Neural progenitor cell (in vitro differentiated cells): ENCODE measurements at regions not wholly inside any gene's neighbourhood (a gene's known extent, or its start where the extent isn't known, plus 50 kb on each side); places are given as distances from the start of the nearest gene placed in this dataset.

Source experiments
- DNase-seq: peaks from one replicate; pipeline ENCODE4 v3.0.0-alpha.2; 2016; ENCODE audit warnings: low spot score
- H2AFZ ChIP-seq: fragments of 200-600 bp; sonication (generic); replicated peaks from 2 replicates; pipeline ENCODE4 v1.6.1; 2016; ENCODE audit warnings: antibody characterized with exemption
- H3F3A ChIP-seq: fragments of 200-600 bp; sonication (generic); 2 replicates; pipeline ENCODE4 v1.6.1; 2016; ENCODE audit warnings: antibody characterized with exemption, low read depth
- H3K27ac ChIP-seq: fragments of 200-600 bp; sonication (generic); 2 replicates; pipeline ENCODE4 v1.5.1; 2016; ENCODE audit warnings: mild to moderate bottlenecking
- H3K27me3 ChIP-seq: fragments of 200-600 bp; sonication (generic); 2 replicates; pipeline ENCODE4 v1.6.1; 2016; ENCODE audit warnings: mild to moderate bottlenecking, moderate library complexity
- H3K36me3 ChIP-seq: fragments of 200-600 bp; sonication (generic); 2 replicates; pipeline ENCODE4 v1.5.1; 2016
- H3K4me1 ChIP-seq: fragments of 200-600 bp; sonication (generic); 2 replicates; pipeline ENCODE4 v1.6.1; 2016; ENCODE audit warnings: mixed run types
- H3K4me2 ChIP-seq: fragments of 200-600 bp; sonication (generic); 2 replicates; pipeline ENCODE4 v1.6.1; 2016
- H3K4me3 ChIP-seq: fragments of 200-600 bp; sonication (generic); 2 replicates; pipeline ENCODE4 v1.5.1; 2016
- H3K79me2 ChIP-seq: fragments of 200-600 bp; sonication (generic); 2 replicates; pipeline ENCODE4 v1.6.1; 2016; ENCODE audit warnings: low read depth
- H3K9ac ChIP-seq: fragments of 200-600 bp; sonication (generic); 2 replicates; pipeline ENCODE4 v1.6.1; 2016
- H3K9me3 ChIP-seq: fragments of 200-600 bp; sonication (generic); 2 replicates; pipeline ENCODE4 v1.5.1; 2016; ENCODE audit warnings: low read depth
- H4K20me1 ChIP-seq: fragments of 200-600 bp; sonication (generic); 2 replicates; pipeline ENCODE4 v1.6.1; 2016; ENCODE audit warnings: low read depth
- H3K27ac Mint-ChIP-seq: 3 replicates; pipeline ENCODE4 v1.8.0; 2021; ENCODE audit warnings: mixed read lengths
- H3K27me3 Mint-ChIP-seq: 2 replicates; pipeline ENCODE4 v1.8.0; 2022; ENCODE audit warnings: low read depth, mild to moderate bottlenecking, inconsistent platforms, moderate library complexity, mixed read lengths; ENCODE audit not compliant: insufficient read depth
- H3K36me3 Mint-ChIP-seq: 3 replicates; pipeline ENCODE4 v1.8.0; 2021; ENCODE audit warnings: mixed read lengths
- H3K4me1 Mint-ChIP-seq: 3 replicates; pipeline ENCODE4 v1.8.0; 2021; ENCODE audit warnings: mixed read lengths
- H3K4me3 Mint-ChIP-seq: 3 replicates; pipeline ENCODE4 v1.8.0; 2021; ENCODE audit warnings: mild to moderate bottlenecking, moderate library complexity, mixed read lengths
- H3K9me3 Mint-ChIP-seq: 3 replicates; pipeline ENCODE4 v1.8.0; 2020; ENCODE audit warnings: mixed read lengths
- EZH2 ChIP-seq: fragments of 200-600 bp; sonication (generic); IDR thresholded peaks from 2 replicates; pipeline ENCODE4 v1.6.1; 2017; ENCODE audit warnings: antibody characterized with exemption, mild to moderate bottlenecking, moderate library complexity
- EZH2phosphoT487 ChIP-seq: fragments of 200-600 bp; sonication (generic); IDR thresholded peaks from 2 replicates; pipeline ENCODE4 v1.6.1; 2017; ENCODE audit warnings: antibody characterized with exemption
- TF ChIP-seq, protein P1 (sequence below): fragments of 200-600 bp; sonication (generic); IDR thresholded peaks from 2 replicates; pipeline ENCODE4 v1.5.1; 2017; ENCODE audit warnings: antibody characterized with exemption, mild to moderate bottlenecking

DNA sequence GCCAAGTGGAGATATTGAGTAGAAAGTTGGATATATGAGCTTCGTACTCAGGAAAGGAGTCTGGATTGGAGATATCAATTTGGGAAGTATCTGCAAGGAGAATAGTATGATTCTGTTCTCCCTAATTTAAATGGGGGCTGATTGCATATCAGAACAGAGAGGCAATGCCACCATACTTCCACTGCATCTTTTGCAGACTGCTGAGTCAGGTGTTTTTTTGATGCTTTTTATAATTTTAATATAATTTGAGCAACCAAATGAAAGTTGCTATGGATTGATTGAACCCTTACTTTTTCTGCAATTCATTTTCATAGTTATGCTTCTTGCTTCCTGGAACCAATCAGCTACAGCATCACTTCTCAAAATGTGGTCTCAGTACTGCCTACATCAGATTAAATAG, 590.3 kb downstream of the USP25 start:
- no peak overlapping the region for H3K9ac ChIP-seq
- H3K27ac ChIP-seq, result no peak overlapping the region
- Mint-ChIP-seq H3K4me3 (no peak overlapping the region), H3K36me3 (peaks cover 6% of the 10 kb centered on the region), H3K27me3 (no peaks in the 10 kb centered on the region), H3K4me1 (peaks cover 61% of the 10 kb centered on the region), H3K27ac (no peak overlapping the region), H3K9me3 (no peaks in the 10 kb centered on the region)
- H3K79me2 ChIP-seq, result no peaks in the 10 kb centered on the region
- H3F3A ChIP-seq, result no peaks in the 10 kb centered on the region
- H3K4me2 ChIP-seq, result no peak overlapping the region
- H3K36me3 ChIP-seq, result no peaks in the 10 kb centered on the region
- no peaks in the 10 kb centered on the region for H3K27me3 ChIP-seq
- no peak for DNase-seq
- H4K20me1 ChIP-seq, result no peaks in the 10 kb centered on the region
- no peak overlapping the region for H2AFZ ChIP-seq
- no peaks in the 10 kb centered on the region for H3K9me3 ChIP-seq
- TF ChIP-seq, protein P1, sequence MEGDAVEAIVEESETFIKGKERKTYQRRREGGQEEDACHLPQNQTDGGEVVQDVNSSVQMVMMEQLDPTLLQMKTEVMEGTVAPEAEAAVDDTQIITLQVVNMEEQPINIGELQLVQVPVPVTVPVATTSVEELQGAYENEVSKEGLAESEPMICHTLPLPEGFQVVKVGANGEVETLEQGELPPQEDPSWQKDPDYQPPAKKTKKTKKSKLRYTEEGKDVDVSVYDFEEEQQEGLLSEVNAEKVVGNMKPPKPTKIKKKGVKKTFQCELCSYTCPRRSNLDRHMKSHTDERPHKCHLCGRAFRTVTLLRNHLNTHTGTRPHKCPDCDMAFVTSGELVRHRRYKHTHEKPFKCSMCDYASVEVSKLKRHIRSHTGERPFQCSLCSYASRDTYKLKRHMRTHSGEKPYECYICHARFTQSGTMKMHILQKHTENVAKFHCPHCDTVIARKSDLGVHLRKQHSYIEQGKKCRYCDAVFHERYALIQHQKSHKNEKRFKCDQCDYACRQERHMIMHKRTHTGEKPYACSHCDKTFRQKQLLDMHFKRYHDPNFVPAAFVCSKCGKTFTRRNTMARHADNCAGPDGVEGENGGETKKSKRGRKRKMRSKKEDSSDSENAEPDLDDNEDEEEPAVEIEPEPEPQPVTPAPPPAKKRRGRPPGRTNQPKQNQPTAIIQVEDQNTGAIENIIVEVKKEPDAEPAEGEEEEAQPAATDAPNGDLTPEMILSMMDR, result no peak
- TF ChIP-seq EZH2phosphoT487 (no peak), EZH2 (no peak)
- no peaks in the 10 kb centered on the region for H3K4me1 ChIP-seq
- H3K4me3 ChIP-seq, result no peak overlapping the region

DNA sequence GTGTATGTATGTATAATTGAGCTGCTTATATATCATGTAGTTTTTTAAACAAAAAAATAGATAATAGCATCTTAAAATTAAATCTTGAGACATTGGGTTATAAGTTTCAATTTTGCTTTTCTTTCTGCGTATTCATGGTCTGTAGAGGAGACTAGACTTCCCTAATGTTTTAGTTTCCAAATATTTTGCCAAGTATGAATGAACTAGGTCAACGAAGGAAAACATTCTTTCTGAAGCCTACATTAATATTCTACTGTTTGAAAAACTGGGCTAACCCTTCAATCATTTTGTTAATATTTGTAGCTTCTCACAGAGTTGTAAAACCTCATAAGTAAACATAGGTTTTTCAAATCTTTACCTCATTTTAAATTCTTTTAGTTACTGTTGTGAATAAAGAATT, 592.7 kb downstream of the USP25 start:
- TF ChIP-seq EZH2phosphoT487, result no peak
- TF ChIP-seq, protein P1, result no peak
- TF ChIP-seq EZH2, result no peak
- Histone ChIP-seq H3K27me3 (no peaks in the 10 kb centered on the region), H3F3A (no peaks in the 10 kb centered on the region), H4K20me1 (no peaks in the 10 kb centered on the region), H3K36me3 (no peaks in the 10 kb centered on the region), H2AFZ (no peak overlapping the region), H3K4me2 (no peak overlapping the region), H3K79me2 (no peaks in the 10 kb centered on the region), H3K27ac (no peak overlapping the region), H3K4me3 (no peak overlapping the region), H3K4me1 (no peaks in the 10 kb centered on the region), H3K9me3 (no peaks in the 10 kb centered on the region), H3K9ac (no peak overlapping the region)
- Mint-ChIP-seq H3K27ac (no peak overlapping the region), H3K9me3 (peaks cover 2% of the 10 kb centered on the region), H3K4me1 (peaks cover 57% of the 10 kb centered on the region), H3K27me3 (peaks cover 2% of the 10 kb centered on the region), H3K36me3 (peaks cover 17% of the 10 kb centered on the region), H3K4me3 (no peak overlapping the region)
- DNase-seq, result no peak

- H3K4me1 Mint-ChIP-seq, result peaks cover 51% of the 10 kb centered on the region
- H3K4me1 ChIP-seq, result no peaks in the 10 kb centered on the region
- H4K20me1 ChIP-seq, result no peaks in the 10 kb centered on the region
- no peak for DNase-seq
- H3F3A ChIP-seq, result no peaks in the 10 kb centered on the region
- no peaks in the 10 kb centered on the region for H3K79me2 ChIP-seq
- H3K27me3 ChIP-seq, result no peaks in the 10 kb centered on the region
- TF ChIP-seq, protein P1, result no peak
- TF ChIP-seq EZH2phosphoT487 (no peak), EZH2 (no peak)
- no peak overlapping the region for H3K4me3 Mint-ChIP-seq
- no peak overlapping the region for H3K9ac ChIP-seq
- H3K36me3 Mint-ChIP-seq, result peaks cover 17% of the 10 kb centered on the region
- peaks cover 2% of the 10 kb centered on the region for H3K27me3 Mint-ChIP-seq
- H3K9me3 Mint-ChIP-seq, result peaks cover 2% of the 10 kb centered on the region
- H3K27ac Mint-ChIP-seq, result no peak overlapping the region
- H3K36me3 ChIP-seq, result no peaks in the 10 kb centered on the region
- no peaks in the 10 kb centered on the region for H3K9me3 ChIP-seq
- H3K4me3 ChIP-seq, result no peak overlapping the region
- no peak overlapping the region for H2AFZ ChIP-seq
- H3K4me2 ChIP-seq, result no peak overlapping the region
- no peak overlapping the region for H3K27ac ChIP-seq
Observed at GRCh38 chr21:16323596-16323995, 593.8 kb downstream of the USP25 start.

GRCh38 chr21:16324630-16325029, 594.8 kb downstream of the USP25 start:
- Histone ChIP-seq H3K4me3 (no peak overlapping the region), H3F3A (no peaks in the 10 kb centered on the region), H3K9me3 (no peaks in the 10 kb centered on the region), H2AFZ (no peak overlapping the region), H3K27me3 (no peaks in the 10 kb centered on the region), H4K20me1 (no peaks in the 10 kb centered on the region), H3K36me3 (no peaks in the 10 kb centered on the region), H3K27ac (no peak overlapping the region), H3K4me2 (no peak overlapping the region), H3K79me2 (no peaks in the 10 kb centered on the region), H3K9ac (no peak overlapping the region), H3K4me1 (no peaks in the 10 kb centered on the region)
- H3K36me3 Mint-ChIP-seq, result peaks cover 17% of the 10 kb centered on the region
- no peak for TF ChIP-seq EZH2
- no peak for TF ChIP-seq EZH2phosphoT487
- TF ChIP-seq, protein P1, result no peak
- H3K4me1 Mint-ChIP-seq, result peaks cover 51% of the 10 kb centered on the region
- peaks cover 2% of the 10 kb centered on the region for H3K9me3 Mint-ChIP-seq
- H3K27ac Mint-ChIP-seq, result no peak overlapping the region
- no peak overlapping the region for H3K4me3 Mint-ChIP-seq
- DNase-seq, result no peak
- H3K27me3 Mint-ChIP-seq, result peaks cover 2% of the 10 kb centered on the region
